ENCODE measurements at regions not wholly inside any gene's neighbourhood (a gene's known extent, or its start where the extent isn't known, plus 50 kb on each side); places are given as distances from the start of the nearest gene placed in this dataset.

DNA sequence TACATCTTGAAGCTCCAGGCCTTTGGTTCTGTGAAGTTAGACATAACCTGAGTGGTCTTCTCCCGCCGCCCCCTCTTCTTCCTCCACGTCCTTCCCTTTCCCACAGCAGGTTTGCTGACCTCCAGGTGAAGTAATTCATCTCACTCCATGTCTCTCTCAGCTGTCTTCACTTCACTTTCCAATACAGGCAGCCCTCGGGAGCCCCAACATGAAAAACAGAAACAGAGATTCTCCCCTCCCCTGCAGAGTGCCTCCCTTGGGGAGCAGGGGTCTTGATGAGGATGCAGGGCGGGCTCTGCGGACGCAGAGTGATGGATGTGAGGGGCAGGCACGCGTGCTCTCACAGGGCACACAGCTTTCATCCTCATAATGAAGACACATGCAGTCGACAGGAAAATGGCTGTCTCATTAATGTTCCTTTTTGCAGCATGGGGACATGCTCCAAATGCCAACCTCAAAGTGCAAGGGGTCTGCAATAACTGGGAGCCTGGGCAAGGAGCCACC lies 95.6 kb downstream of the GPAM start:
- no peak for DNase-seq

DNA sequence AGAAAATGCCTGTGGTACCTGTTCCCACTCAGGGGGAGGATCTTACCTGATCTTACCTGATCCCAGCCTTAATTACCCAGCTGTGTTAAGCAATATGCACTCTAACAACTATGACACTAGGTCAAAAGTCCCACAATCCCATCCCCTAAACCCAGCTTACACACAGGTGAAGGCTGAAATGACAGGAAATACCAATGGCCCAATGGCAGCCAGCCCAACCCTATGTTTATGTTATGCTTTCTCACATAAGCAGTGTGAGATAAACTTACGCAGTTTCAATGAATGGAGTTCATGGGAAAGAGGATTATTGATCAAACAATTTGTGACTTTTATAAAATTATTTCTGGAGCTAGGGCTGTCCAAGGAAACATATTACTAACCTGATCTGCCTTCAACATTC lies 91.9 kb downstream of the GPAM start:
- no peak for DNase-seq

DNA sequence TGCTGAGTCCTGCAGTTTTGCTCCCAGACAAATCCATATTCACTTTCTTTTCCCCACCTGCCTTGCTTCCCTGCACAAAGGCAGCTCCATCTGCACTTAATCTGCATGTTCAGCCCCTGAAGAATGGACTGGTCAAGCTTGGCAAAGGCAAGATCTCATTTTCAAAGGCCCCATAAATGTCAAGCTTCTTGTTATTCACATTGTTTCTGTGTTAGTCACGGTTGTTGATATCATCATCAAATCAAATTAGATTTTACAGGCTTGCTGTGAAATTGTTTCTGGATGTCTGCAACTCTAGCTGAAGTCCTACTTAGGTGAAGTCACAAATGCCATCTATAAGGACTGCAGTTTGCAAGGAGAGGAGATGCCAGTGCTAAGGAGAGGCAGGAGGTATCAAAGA lies 91.0 kb downstream of the GPAM start:
- no peak for DNase-seq

DNA sequence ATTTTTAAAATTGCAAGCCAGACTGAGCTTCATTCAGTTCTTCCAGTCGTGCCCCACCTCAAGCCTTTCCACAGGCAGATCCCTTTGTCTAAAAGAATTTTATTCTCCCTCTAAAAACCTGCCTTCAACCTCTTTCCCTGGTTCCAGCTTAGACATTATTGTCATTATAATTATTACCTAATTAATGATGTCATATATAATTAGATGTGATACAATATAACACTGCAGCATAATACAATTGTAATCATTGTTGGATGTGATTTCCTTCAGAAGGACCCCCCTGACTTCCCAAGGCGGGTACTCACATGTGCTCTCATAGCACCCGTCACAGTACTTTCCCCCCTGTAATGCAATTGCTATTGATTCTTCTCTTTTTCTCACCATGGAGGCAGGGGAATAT lies 88.6 kb downstream of the GPAM start:
- DNase-seq = no peak

DNA sequence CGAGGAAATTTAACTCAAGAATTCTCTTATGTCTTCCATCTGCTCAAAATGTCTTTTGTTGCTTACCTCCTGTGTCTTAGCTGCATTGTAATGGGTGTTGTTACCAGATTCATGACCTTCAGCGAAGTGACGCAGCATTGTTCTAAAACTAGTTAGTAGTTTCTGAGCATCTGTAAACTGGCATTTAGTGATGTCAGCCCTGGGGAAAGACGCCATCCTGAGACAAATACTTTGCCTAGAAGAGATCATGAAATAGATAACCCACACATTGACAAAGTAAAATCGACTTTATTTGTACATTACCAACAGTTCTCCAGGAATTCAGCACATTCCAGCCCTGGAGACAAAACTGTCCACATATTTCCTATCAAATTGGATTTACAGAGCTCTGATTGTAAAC lies 87.8 kb downstream of the GPAM start:
- no peak for DNase-seq

DNA sequence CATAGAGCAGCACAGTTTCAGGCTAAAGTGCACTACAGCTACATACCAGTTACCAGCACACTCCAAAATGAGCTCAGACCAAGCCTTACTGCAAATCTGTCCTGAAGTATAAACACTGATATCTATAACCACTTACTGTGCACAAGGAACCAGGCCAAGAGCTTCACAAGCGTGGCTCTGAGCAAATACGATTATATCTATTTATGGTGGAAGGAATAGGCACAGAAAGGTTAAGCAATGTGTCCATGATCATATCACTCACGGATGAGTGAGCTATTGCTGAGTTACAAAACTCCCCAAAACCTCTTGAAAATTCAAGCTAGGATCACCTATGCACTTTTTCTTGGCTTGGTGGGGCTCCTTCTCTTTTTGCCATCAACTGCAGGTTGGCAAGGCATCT lies 84.9 kb downstream of the GPAM start:
- no peak for DNase-seq
